DND-41 (cell line): ENCODE measurements at regions not wholly inside any gene's neighbourhood (a gene's known extent, or its start where the extent isn't known, plus 50 kb on each side); places are given as distances from the start of the nearest gene placed in this dataset.

ENCODE experiments used
- EZH2 ChIP-seq: IDR thresholded peaks from 3 replicates; pipeline ENCODE4 v1.6.1; 2012; ENCODE audit warnings: borderline replicate concordance, low read depth, mild to moderate bottlenecking, moderate library complexity, low read length, inconsistent platforms; ENCODE audit not compliant: severe bottlenecking
- TF ChIP-seq, protein P1 (sequence below): IDR thresholded peaks from 2 replicates; pipeline ENCODE4 v1.5.1; 2012; ENCODE audit warnings: borderline replicate concordance, low read length, moderate library complexity, mild to moderate bottlenecking; ENCODE audit not compliant: poor library complexity, severe bottlenecking; ENCODE audit errors: extremely low read depth

DNA sequence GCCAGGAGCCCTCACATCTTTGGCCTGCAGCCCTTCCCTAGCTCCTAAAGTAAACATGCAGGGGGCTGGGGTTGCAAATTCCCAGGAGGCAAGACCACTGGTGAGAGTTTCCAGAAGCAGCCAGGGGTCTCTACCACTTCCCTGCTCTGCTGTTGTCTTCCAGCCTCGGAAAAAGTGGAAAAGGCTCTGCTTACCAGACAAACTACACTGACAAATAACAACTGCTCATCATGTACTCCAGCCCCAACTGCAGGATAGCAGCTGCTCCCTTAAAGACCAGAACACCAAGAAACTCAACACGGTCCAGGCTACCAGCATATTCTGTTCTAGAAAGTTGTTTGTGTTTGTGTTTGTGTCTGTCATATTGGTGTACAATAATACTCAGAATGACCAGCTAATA lies 187.5 kb upstream of the MARCKS start:
- TF ChIP-seq, protein P1, sequence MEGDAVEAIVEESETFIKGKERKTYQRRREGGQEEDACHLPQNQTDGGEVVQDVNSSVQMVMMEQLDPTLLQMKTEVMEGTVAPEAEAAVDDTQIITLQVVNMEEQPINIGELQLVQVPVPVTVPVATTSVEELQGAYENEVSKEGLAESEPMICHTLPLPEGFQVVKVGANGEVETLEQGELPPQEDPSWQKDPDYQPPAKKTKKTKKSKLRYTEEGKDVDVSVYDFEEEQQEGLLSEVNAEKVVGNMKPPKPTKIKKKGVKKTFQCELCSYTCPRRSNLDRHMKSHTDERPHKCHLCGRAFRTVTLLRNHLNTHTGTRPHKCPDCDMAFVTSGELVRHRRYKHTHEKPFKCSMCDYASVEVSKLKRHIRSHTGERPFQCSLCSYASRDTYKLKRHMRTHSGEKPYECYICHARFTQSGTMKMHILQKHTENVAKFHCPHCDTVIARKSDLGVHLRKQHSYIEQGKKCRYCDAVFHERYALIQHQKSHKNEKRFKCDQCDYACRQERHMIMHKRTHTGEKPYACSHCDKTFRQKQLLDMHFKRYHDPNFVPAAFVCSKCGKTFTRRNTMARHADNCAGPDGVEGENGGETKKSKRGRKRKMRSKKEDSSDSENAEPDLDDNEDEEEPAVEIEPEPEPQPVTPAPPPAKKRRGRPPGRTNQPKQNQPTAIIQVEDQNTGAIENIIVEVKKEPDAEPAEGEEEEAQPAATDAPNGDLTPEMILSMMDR = no peak
- no peak for TF ChIP-seq EZH2
